ENCODE measurements at regions not wholly inside any gene's neighbourhood (a gene's known extent, or its start where the extent isn't known, plus 50 kb on each side); places are given as distances from the start of the nearest gene placed in this dataset.

DNA sequence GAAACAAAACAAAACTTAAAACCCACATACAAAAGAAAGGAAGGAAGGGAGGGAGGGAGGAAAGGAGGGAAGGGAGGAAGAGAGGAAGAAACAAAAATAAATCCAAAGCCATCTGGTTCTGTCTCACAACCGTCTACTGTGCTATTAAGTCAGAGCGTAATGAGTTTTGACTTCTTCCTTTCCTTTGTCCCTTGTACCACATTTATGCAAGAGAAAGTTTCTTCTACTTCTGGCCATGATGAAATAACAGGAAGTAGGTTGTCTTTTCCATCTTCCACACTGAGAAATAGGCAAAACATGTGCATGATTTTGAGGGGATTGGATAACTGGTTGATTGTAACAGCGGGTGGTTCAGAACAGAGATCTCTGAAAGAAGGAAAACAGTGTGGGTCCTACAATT, 121.4 kb downstream of the CTAGE1 start:
- no peak for TF ChIP-seq POLR2A (IDR thresholded peaks at IDR 0.05)
- TF ChIP-seq, protein P1, sequence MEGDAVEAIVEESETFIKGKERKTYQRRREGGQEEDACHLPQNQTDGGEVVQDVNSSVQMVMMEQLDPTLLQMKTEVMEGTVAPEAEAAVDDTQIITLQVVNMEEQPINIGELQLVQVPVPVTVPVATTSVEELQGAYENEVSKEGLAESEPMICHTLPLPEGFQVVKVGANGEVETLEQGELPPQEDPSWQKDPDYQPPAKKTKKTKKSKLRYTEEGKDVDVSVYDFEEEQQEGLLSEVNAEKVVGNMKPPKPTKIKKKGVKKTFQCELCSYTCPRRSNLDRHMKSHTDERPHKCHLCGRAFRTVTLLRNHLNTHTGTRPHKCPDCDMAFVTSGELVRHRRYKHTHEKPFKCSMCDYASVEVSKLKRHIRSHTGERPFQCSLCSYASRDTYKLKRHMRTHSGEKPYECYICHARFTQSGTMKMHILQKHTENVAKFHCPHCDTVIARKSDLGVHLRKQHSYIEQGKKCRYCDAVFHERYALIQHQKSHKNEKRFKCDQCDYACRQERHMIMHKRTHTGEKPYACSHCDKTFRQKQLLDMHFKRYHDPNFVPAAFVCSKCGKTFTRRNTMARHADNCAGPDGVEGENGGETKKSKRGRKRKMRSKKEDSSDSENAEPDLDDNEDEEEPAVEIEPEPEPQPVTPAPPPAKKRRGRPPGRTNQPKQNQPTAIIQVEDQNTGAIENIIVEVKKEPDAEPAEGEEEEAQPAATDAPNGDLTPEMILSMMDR (IDR thresholded peaks at IDR 0.05): no peak

Data from right lobe of liver (tissue), 4 donors.